ENCODE measurements at regions not wholly inside any gene's neighbourhood (a gene's known extent, or its start where the extent isn't known, plus 50 kb on each side); places are given as distances from the start of the nearest gene placed in this dataset.

- no TSS peak for BruUV-seq (replicated peaks)
- no peaks in the 10 kb centered on the region for H3K36me3 ChIP-seq (ENCODE audit: insufficient read depth, low read length)
- POLR2A ChIA-PET, result interaction anchor here (0.9 kb wide), 1 partner anchor 20 kb away, joined by 3 read pairs; no protein-coding TSS in a partner anchor
Observed at GRCh38 chrX:91080822-91081221, 353.8 kb upstream of the PABPC5 start.

GRCh38 chrX:91081873-91082272 is 352.8 kb upstream of the PABPC5 start:
- TF ChIP-seq EZH2phosphoT487 (IDR thresholded peaks at IDR 0.05; ENCODE audit: borderline replicate concordance, low read depth, low read length) (no peak), CTCF (conservative IDR thresholded peaks at IDR 0.05; ENCODE audit: low read length) (no peak)
- intact Hi-C loops (cut with micrococcal nuclease; ENCODE audit: unreplicated experiment), result no loop called here
- Histone ChIP-seq H3K9me3 (ENCODE audit: low read length) (no peaks in the 10 kb centered on the region), H3K4me2 (ENCODE audit: low read length) (no peak overlapping the region), H3K9me2 (ENCODE audit: insufficient read depth, low read length) (no peaks in the 10 kb centered on the region), H3K4me3 (ENCODE audit: low read depth, low read length, poor library complexity, severe bottlenecking) (no peak overlapping the region), H3K36me3 (ENCODE audit: insufficient read depth, low read length) (no peaks in the 10 kb centered on the region), H3K4me1 (ENCODE audit: insufficient read depth, low read length, poor library complexity, severe bottlenecking) (no peaks in the 10 kb centered on the region), H4K20me1 (ENCODE audit: insufficient read depth, low read length) (no peaks in the 10 kb centered on the region), H3K79me2 (ENCODE audit: insufficient read depth, low read depth, low read length) (no peaks in the 10 kb centered on the region), H2AFZ (ENCODE audit: low read length) (no peak overlapping the region), H3K27ac (ENCODE audit: low read depth, low read length, poor library complexity, severe bottlenecking) (no peak overlapping the region)
- no peak for DNase-seq (ENCODE audit: low spot score)
- POLR2A ChIA-PET, result interaction anchor here (0.7 kb wide), 1 partner anchor 397 kb away, joined by 3 read pairs; no protein-coding TSS in a partner anchor
- CTCF ChIA-PET (ENCODE audit: unreplicated experiment), result no interaction called here
- BruUV-seq (replicated peaks), result no TSS peak

More at GRCh38 chrX:91080822-91081221, 353.8 kb upstream of the PABPC5 start:
- intact Hi-C loops (cut with micrococcal nuclease; ENCODE audit: unreplicated experiment), result no loop called here
- H4K20me1 ChIP-seq (ENCODE audit: insufficient read depth, low read length), result no peaks in the 10 kb centered on the region
- no peaks in the 10 kb centered on the region for H3K9me2 ChIP-seq (ENCODE audit: insufficient read depth, low read length)
- no peak overlapping the region for H3K4me3 ChIP-seq (ENCODE audit: low read depth, low read length, poor library complexity, severe bottlenecking)
- no peak overlapping the region for H3K4me2 ChIP-seq (ENCODE audit: low read length)
- H3K27ac ChIP-seq (ENCODE audit: low read depth, low read length, poor library complexity, severe bottlenecking), result no peak overlapping the region
- no peak for TF ChIP-seq CTCF (conservative IDR thresholded peaks at IDR 0.05; ENCODE audit: low read length)
- TF ChIP-seq EZH2phosphoT487 (IDR thresholded peaks at IDR 0.05; ENCODE audit: borderline replicate concordance, low read depth, low read length), result no peak
- no peaks in the 10 kb centered on the region for H3K79me2 ChIP-seq (ENCODE audit: insufficient read depth, low read depth, low read length)
- H3K4me1 ChIP-seq (ENCODE audit: insufficient read depth, low read length, poor library complexity, severe bottlenecking), result no peaks in the 10 kb centered on the region
- DNase-seq (ENCODE audit: low spot score), result no peak
- no peaks in the 10 kb centered on the region for H3K9me3 ChIP-seq (ENCODE audit: low read length)
- no peak overlapping the region for H2AFZ ChIP-seq (ENCODE audit: low read length)
- CTCF ChIA-PET (ENCODE audit: unreplicated experiment), result no interaction called here

GRCh38 chrX:91108761-91109160 is 325.9 kb upstream of the PABPC5 start:
- no peaks in the 10 kb centered on the region for H3K9me2 ChIP-seq (ENCODE audit: insufficient read depth, low read length)
- no TSS peak for BruUV-seq (replicated peaks)
- no peak overlapping the region for H3K4me3 ChIP-seq (ENCODE audit: low read depth, low read length, poor library complexity, severe bottlenecking)
- H3K4me1 ChIP-seq (ENCODE audit: insufficient read depth, low read length, poor library complexity, severe bottlenecking), result no peaks in the 10 kb centered on the region
- TF ChIP-seq EZH2phosphoT487 (IDR thresholded peaks at IDR 0.05; ENCODE audit: borderline replicate concordance, low read depth, low read length) (no peak), CTCF (conservative IDR thresholded peaks at IDR 0.05; ENCODE audit: low read length) (no peak)
- no peaks in the 10 kb centered on the region for H3K36me3 ChIP-seq (ENCODE audit: insufficient read depth, low read length)
- intact Hi-C loops (cut with micrococcal nuclease; ENCODE audit: unreplicated experiment), result no loop called here
- H2AFZ ChIP-seq (ENCODE audit: low read length), result no peak overlapping the region
- ChIA-PET CTCF (ENCODE audit: unreplicated experiment) (no interaction called here), POLR2A (no interaction called here)
- DNase-seq (ENCODE audit: low spot score), result no peak
- no peak overlapping the region for H3K27ac ChIP-seq (ENCODE audit: low read depth, low read length, poor library complexity, severe bottlenecking)
- H4K20me1 ChIP-seq (ENCODE audit: insufficient read depth, low read length), result no peaks in the 10 kb centered on the region
- no peaks in the 10 kb centered on the region for H3K79me2 ChIP-seq (ENCODE audit: insufficient read depth, low read depth, low read length)
- H3K4me2 ChIP-seq (ENCODE audit: low read length), result no peak overlapping the region
- H3K9me3 ChIP-seq (ENCODE audit: low read length), result no peaks in the 10 kb centered on the region
